ENCODE measurements at regions not wholly inside any gene's neighbourhood (a gene's known extent, or its start where the extent isn't known, plus 50 kb on each side); places are given as distances from the start of the nearest gene placed in this dataset.
"Not testable (repeated sequence)": the region's sequence is repeated elsewhere in the genome, so short reads cannot be mapped to it uniquely, and the experiment has no call there.

- DNase-seq: peak; percentile 48
Measured at GRCh38 chr11:135075740-135076139, 663.7 kb upstream of the B3GAT1 start.

- no peak for DNase-seq
Measured at GRCh38 chr11:135074397-135074998, 662.5 kb upstream of the B3GAT1 start.

- DNase-seq: no peak
Measured at GRCh38 chr11:135073870-135074269, 661.8 kb upstream of the B3GAT1 start.

GRCh38 chr11:135073381-135073780 is 661.3 kb upstream of the B3GAT1 start:
- no peak for DNase-seq

GRCh38 chr11:135069890-135070289 is 657.8 kb upstream of the B3GAT1 start:
- no peak for DNase-seq

- no peak for DNase-seq
Measured at GRCh38 chr11:135069063-135069462, 657.0 kb upstream of the B3GAT1 start.

GRCh38 chr11:135062994-135063393 is 651.0 kb upstream of the B3GAT1 start:
- DNase-seq: no peak

- DNase-seq: no peak
Measured at GRCh38 chr11:135061166-135061565, 649.1 kb upstream of the B3GAT1 start.

- DNase-seq: no peak
Measured at GRCh38 chr11:135046986-135047385, 634.9 kb upstream of the B3GAT1 start.

- no peak for DNase-seq
Measured at GRCh38 chr11:135046556-135046955, 634.5 kb upstream of the B3GAT1 start.

- DNase-seq: no peak
Measured at GRCh38 chr11:135043434-135043833, 631.4 kb upstream of the B3GAT1 start.

GRCh38 chr11:135037828-135038227 is 625.8 kb upstream of the B3GAT1 start:
- no peak for DNase-seq

GRCh38 chr11:135036488-135037297 is 624.7 kb upstream of the B3GAT1 start:
- DNase-seq: no peak

- no peak for DNase-seq
Measured at GRCh38 chr11:135035282-135035681, 623.2 kb upstream of the B3GAT1 start.

GRCh38 chr11:135033540-135033939 is 621.5 kb upstream of the B3GAT1 start:
- DNase-seq: no peak

GRCh38 chr11:135031205-135031989 is 619.4 kb upstream of the B3GAT1 start:
- DNase-seq: no peak

- no peak for DNase-seq
Measured at GRCh38 chr11:135027461-135027860, 615.4 kb upstream of the B3GAT1 start.

- no peak for DNase-seq
Measured at GRCh38 chr11:135023499-135023898, 611.5 kb upstream of the B3GAT1 start.

- DNase-seq: no peak
Measured at GRCh38 chr11:135022454-135022853, 610.4 kb upstream of the B3GAT1 start.

GRCh38 chr11:135019899-135020298 is 607.9 kb upstream of the B3GAT1 start:
- DNase-seq: no peak

GRCh38 chr11:135019343-135019871 is 607.4 kb upstream of the B3GAT1 start:
- DNase-seq: no peak

GRCh38 chr11:135017296-135017695 is 605.3 kb upstream of the B3GAT1 start:
- DNase-seq: no peak

- no peak for DNase-seq
Measured at GRCh38 chr11:135015966-135016365, 603.9 kb upstream of the B3GAT1 start.

GRCh38 chr11:135011313-135011712 is 599.3 kb upstream of the B3GAT1 start:
- DNase-seq: not testable (repeated sequence)
